WTC11 (cell line): ENCODE measurements at regions not wholly inside any gene's neighbourhood (a gene's known extent, or its start where the extent isn't known, plus 50 kb on each side); places are given as distances from the start of the nearest gene placed in this dataset.

Experiments
- ATF3 ChIP-seq: sonication (generic); formaldehyde crosslinking; conservative IDR thresholded peaks from 2 replicates; pipeline ENCODE4 v1.8.1; 2022; ENCODE audit warnings: mild to moderate bottlenecking, missing genetic modification reagents
- CREM ChIP-seq: sonication (generic); formaldehyde crosslinking; IDR thresholded peaks from 2 replicates; pipeline ENCODE4 v1.8.1; 2022; ENCODE audit warnings: mild to moderate bottlenecking, missing genetic modification reagents, moderate library complexity
- CTCF ChIP-seq: fragments of 200-600 bp; IDR thresholded peaks from 2 replicates; pipeline ENCODE4 v1.8.0; 2022; ENCODE audit warnings: antibody characterized with exemption
- ESRRA ChIP-seq: sonication (generic); formaldehyde crosslinking; IDR thresholded peaks from 2 replicates; pipeline ENCODE4 v1.8.1; 2022; ENCODE audit warnings: mild to moderate bottlenecking, missing genetic modification reagents, borderline replicate concordance
- NFE2L1 ChIP-seq: sonication (generic); formaldehyde crosslinking; IDR thresholded peaks from 2 replicates; pipeline ENCODE4 v1.8.1; 2023; ENCODE audit warnings: missing genetic modification reagents
- SP1 ChIP-seq: sonication (generic); formaldehyde crosslinking; conservative IDR thresholded peaks from 2 replicates; pipeline ENCODE4 v1.8.1; 2022; ENCODE audit warnings: missing genetic modification reagents
- TCF7 ChIP-seq: sonication (generic); formaldehyde crosslinking; IDR thresholded peaks from 2 replicates; pipeline ENCODE4 v1.8.0; 2022; ENCODE audit warnings: mild to moderate bottlenecking, low read depth, missing genetic modification reagents, moderate library complexity
- ZNF423 ChIP-seq: fragments of 250-450 bp; sonication (Bioruptor Pico); IDR thresholded peaks from 2 replicates; pipeline ENCODE4 v2.1.2; 2022; ENCODE audit warnings: mild to moderate bottlenecking, moderate library complexity

GRCh38 chr2:181841079-181841478 lies 50.5 kb upstream of the ITPRID2 start:
- TF ChIP-seq CTCF = no peak
- no peak for TF ChIP-seq CREM
- TF ChIP-seq ATF3 (CRISPR knock-in tag) = no peak
- TF ChIP-seq ZNF423 (CRISPR knock-in tag) = no peak
- no peak for TF ChIP-seq TCF7 (CRISPR knock-in tag)
- TF ChIP-seq SP1 (CRISPR knock-in tag) = no peak
- TF ChIP-seq ESRRA (CRISPR knock-in tag) = no peak
- TF ChIP-seq NFE2L1 (CRISPR knock-in tag) = no peak
